HG02642 (cell line): ENCODE measurements at regions not wholly inside any gene's neighbourhood (a gene's known extent, or its start where the extent isn't known, plus 50 kb on each side); places are given as distances from the start of the nearest gene placed in this dataset.

Experiments
- ATAC-seq: cut with Tn5 transposase; IDR thresholded peaks from one replicate; pipeline ENCODE4 v1.9.1; 2021; ENCODE audit warnings: mild to moderate bottlenecking; ENCODE audit not compliant: unreplicated experiment, poor library complexity

DNA sequence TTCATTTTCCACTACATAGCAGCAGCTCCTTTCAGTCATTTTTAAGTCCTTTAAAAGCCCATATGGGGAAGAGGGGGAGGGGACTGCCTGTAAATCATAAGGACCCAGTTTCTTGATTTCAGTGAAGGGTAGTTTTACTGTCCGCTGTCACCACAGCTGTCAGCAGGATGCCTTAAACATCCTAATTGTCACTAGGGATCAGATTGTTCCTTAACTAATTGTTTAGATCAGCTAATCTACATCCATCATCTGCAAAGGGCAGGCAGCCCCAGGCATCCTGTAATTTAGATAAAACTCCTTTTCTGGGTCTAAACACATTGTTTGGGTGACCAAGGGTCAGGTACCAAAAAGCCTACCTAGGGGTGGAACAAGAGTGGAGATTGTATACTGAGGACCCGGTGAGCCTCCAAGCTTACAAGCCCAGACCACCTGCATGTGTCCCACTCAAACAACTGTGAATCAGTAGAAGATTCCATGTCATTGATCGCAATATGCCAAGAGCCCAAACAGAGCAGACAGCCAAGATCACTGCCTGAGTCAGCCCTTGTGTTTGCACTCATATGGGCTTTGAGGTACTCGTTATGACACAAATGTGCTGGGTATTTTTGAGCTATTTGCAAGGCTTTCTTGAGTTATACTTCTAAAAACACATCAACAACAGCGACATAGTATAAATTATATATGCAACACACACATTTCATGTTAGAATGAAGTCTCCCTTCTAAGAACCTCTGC, 198.7 kb upstream of the CEP162 start:
- no peak for ATAC-seq

DNA sequence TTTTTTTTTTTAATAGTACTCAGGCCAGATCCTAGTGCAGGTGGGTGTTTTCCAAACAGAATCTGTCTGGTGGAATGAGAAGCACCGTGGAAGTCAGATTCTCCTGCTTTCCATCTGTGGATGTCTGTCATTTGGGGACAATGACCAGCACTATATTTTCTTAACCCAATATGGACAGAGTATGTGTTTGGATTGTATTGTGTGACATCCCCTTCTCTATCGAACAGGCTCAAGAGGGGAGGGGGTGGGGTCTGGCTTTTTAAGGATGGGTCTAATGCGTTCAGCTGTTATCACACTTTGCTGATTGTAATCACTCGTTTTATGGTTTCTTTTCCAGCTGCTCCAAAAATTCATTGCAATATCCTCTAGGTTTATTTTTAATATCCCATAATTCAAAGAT, 197.5 kb upstream of the CEP162 start:
- no peak for ATAC-seq

DNA sequence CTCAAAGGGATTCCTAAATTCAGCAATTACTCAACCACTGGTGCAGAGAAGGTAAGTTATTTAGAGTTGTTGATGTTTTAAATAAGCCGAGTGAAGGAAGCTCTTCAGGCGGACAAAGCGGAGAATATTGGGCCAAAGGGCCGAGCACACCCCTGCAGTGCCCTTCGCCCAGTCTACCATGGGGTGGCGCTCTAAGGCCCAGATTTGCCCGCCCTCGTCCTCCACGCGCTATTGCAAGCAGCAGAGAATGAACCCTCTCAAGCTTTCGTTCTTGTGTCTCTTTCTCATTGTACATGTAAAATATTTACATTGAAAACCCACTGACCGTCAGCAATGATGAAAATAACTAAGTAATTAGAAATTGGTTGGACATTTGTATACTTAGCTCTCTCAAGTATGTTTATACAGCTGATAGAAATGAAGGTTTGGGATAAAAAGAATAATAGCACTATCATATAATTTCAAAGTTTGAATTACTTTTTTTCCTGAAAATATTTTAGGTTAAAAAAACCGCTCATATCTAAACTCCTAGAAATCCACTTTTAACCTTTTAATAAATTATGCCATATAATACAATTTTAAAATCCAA, 195.0 kb upstream of the CEP162 start:
- peak; percentile 67 for ATAC-seq

DNA sequence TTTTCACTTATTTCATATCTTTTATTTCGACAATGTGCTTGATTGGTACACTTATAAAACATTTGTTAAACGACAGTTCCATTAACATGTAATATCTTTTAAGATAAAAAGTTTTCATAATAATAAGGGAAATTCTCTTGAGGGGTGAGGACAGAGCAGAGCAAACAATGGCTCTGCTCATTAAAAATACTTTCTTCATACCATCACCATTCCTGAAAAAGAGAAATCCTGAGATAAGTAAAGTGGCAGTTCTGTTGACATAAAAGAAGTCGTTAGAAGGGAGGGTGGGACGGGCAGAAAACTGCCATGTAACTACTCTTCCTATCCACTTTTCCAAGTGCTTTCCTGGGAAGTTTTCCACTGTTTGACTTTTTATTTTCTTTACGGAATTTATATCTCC, 193.6 kb upstream of the CEP162 start:
- no peak for ATAC-seq

DNA sequence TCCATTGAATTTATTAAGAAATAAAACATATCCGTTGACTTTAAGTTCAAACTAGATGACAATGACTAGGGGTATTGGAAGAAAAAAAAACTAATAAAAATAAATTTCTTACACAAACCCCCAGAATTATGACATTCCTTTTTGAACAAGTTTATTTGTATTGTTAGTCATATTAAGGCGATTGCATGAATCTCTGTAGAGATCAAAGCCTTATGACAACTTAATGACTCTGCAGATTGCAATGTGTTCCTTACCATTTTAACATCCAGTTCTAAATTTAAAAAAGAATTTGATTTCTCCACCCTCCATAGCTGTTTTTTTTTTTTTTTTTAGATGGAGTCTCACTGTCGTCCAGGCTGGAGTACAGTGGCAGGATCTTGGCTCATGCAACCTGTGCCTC, 189.8 kb upstream of the CEP162 start:
- no peak for ATAC-seq

DNA sequence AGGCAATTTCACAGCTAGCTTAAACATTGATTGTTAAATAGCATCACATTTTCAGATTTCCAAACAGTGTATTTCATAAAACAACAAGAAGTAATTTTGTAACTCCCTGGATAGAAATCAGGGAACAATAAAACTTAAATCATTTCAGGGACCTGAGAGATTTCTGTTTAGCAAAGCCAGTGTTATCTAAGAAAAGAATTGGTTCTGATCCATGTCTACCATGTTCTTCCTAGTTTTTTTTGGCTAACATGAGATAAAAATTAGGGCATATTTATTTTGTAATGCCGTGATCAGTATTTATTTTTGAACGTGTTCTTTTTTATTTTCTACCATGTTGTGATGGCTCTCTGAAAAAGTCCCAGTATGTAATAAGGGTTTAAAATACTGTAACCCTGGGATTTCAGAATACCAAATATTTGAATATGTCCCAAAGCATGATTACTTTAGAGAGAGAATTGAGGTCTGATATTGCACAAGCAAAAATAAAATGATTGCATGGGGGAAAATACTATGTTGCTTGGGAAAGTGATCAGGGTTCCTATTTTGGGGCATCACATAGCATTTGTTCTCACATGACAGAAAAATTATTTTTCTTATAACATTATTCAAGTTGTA, 188.7 kb upstream of the CEP162 start:
- ATAC-seq = no peak

DNA sequence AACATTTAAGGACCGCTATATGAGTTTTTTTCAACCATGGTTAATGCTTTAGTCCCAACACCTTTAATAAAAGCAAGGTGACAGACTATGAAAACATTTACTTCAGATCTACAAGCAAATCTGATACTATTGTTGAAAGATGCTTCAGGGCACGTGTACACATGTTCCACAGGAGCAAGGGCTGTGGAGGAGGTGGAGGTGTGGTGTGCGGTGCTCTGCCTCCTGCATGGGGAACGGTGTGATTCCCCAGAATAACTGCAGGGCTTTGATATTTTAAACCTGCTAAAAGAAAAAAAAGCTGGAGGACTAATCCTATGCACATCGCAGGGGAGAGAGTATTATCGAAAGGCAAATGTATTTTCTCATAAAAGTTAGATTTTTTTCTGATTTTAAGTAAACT, 188.1 kb upstream of the CEP162 start:
- ATAC-seq = no peak

DNA sequence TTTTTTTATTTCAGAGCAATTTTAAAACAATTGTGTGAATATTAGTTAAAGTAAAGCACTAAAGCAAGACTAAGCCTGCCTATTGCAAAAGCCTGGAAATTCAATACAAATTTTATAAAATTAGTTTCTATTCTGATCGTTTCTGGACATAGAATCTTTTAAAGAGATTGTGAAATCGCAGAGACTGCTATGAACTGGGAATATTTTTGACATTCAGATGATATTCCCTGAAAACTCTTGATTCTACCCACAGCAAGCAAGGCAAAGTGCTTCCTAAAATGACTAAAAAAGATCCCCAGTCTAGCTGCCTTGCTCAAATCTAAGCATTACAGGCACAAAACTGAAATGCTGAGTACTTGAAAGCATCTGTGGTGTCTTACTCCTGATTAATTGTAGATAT, 187.6 kb upstream of the CEP162 start:
- ATAC-seq = no peak

DNA sequence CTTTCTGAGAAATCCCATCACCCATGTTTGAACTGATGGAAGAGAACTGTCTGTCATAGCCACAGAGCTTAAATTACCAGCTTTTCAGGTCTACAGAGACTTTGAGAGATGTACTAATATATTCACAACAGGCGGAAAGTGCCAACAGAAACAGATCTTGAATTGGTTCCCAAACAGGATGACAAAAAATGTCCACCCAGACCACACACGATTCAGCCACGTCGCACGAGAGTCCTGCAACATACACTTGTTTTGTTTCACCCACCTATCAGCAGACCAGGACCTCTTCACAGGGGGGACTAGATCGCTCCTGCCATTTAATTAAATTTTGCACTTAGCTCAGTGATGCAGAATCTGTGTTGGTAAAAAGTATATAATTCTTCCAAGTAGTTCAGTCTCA, 187.1 kb upstream of the CEP162 start:
- ATAC-seq = no peak

DNA sequence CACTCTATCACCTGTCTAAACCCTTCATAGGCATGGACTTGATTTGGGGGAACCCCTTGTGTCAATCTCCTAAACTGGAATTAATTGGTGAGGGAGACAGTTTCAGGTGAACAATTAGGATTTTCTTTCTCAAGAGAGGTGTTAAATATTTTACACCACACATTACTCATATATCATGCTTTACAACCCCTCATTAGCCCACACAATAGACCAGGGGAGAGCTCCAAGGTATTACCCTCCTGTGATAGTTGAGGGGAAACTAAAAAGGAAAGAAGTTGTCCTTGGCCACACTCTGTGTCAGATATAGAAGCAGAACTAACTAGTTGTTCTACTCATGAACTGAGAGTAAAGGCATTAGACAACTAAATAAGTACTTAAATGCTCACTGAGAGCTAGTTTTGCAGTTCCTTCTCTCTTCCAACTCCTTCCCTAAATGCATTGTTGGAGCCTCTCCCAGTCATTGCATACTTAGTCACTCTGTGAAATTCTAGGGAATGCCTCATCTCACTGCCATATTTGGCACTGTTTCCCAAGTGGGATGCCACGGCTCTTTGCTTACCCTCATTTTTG, 183.7 kb upstream of the CEP162 start:
- no peak for ATAC-seq

DNA sequence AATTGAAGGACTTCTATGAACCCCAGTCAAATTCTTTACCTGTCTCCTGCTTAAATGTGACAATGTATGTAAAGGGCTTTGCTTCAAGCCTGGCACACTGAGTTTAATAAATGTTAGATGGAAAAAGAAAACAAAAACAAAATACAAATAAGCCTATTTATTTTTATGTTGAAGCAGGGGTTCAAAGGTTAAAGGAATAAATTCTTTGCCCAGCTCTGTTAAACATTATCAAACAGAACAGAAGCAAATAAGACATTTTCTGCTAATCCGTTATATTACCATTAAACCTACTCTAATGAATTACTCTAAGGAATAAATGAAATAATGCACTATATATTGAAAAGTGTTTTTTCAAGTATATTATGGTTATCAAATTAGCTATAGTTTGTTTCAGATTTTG, 182.5 kb upstream of the CEP162 start:
- no peak for ATAC-seq

DNA sequence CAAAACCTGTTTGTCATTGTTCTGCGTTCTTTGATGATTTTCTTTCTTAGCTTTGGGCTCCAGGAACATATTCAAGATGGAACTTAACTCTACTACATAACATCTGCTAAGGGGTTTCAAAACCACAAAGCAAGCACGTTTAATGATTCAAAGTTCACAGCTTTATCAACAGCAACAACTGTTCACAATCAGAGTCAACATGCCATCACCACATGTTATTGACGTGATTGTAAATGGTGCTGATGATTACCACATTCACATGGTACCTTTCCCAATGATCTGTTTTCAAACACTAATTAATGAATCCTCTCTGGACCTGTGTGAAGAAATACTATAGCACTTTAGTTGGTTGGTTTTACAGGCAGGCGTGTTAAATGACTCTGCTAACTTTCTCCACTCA, 180.6 kb upstream of the CEP162 start:
- ATAC-seq = no peak

DNA sequence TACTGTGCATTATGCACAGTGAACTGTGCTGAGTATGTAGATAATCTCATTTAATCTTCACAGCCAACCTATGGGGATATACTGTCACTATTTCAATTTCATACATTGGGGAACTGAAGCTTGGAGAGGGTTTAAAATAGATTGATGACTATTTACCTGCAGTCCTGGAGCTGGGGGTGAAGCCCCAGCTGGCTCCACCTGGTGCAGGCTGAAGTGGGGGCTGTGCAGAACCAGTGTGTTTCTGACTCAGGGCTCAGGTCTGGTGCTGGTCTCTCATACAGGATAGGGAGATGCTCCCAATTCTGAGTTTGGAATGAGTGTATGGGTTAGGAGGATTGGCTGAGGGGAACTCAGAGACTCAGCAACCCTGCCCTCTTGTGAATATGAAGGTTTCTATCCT, 176.1 kb upstream of the CEP162 start:
- ATAC-seq = no peak

DNA sequence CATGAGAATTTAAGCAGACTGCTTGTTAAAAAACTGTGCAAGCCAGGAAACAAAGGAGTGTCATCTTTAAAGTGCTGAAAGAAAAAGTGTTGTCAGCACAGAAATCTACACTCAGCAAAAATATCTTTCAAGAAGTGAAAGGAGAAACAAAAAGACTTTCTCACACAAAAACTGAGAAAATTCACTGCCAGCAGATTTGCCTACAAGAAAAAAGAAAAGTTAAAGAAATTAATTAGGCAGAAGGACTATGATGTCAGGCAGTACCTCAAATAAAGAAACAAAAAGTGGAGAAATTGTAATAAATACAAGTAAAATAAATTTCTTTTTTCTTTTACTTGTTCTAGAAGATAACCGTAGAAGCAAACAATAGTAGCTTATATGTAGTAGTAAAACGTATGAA, 171.6 kb upstream of the CEP162 start:
- ATAC-seq = no peak

DNA sequence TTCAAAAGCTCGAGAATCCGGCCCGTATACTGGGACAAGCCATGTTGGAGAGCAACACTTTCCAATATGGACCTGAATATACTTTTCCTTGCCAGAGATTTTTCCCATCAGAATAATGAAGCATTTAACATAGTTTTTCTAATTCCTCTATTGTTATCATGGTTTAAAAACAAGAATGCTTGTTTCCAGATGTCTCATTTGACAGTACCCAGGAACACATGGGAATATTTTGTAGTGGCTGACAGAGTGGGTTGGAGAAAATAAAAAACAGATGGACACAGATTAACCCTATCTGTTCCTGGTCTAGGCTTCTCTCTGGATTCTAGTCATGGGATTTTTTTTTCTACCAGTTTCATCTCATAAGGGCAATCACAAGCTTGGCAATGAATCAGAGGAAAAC, 164.8 kb upstream of the CEP162 start:
- no peak for ATAC-seq

DNA sequence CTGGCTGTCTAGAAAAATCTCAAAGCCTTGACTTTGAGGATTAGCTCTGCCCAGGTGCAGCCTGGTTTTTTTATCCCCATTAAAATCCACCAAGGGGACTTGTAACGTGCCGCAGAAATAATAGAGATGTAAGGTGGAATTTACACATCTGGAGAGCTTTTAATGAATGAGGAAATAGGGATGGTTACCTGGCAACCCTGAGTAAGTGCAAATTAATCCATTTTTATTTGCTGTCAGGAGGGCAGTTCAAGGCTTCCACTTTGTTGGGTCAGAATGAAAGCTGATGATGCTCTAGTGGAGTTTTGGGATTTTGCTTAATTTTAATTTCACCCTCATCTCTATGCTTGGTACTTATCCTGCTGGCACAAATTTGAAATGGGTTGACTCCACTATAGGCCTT, 163.4 kb upstream of the CEP162 start:
- ATAC-seq = no peak

DNA sequence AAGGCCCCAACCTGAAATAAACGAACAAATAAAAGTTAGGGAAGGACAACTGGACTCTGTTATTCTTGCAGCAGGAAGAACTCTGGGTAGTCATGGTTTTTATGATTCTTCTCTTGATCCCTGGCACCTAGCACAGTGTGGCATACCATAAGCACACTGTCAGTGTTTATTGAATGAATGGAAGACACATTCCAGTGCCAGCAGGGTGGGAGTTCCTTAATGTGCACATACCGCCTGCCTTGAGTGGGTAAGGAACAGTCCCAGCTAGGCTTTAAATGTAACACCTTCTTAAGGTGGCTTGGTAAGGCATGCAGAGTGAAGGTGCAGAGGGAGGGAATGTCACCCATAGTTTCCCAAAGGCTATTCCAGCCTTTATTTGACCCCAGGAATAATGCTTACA, 162.9 kb upstream of the CEP162 start:
- no peak for ATAC-seq

DNA sequence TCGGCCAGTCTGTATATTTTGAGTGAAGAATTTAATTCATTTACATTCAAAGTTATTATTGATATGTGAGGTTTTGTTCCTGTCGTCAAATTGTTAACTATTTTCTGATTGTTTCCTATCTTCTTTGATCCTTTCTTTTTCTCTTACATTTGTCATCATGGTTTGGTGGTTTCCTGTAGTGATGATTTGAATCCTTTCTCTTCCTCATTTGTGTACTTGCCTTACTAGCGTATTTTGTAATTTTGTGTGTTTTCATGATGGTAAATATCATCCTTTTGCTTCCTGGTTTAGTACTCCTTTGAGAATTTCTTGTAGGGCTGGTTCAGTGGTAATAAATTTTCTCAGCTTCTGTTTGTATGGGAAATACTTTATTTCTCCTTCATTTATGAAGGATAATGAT, 151.7 kb upstream of the CEP162 start:
- ATAC-seq = no peak

DNA sequence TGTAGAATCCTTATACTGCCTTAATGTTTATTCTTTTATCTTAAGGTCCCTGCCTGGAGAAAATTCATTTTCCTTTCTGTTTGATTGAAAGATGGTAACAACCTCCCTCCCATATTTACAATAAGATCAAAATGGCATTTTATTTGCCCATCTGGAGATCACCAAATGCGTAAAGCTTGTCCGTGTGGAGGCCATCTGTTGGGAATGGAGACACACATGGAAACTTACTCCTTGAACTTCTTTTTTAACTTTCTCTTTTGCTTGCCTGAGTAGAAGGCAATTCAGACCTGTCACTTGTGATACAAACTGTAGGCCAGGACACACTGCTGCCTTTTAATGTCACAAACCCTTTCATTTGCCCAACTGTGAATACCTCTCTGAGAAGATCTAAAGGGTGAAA, 144.8 kb upstream of the CEP162 start:
- no peak for ATAC-seq

DNA sequence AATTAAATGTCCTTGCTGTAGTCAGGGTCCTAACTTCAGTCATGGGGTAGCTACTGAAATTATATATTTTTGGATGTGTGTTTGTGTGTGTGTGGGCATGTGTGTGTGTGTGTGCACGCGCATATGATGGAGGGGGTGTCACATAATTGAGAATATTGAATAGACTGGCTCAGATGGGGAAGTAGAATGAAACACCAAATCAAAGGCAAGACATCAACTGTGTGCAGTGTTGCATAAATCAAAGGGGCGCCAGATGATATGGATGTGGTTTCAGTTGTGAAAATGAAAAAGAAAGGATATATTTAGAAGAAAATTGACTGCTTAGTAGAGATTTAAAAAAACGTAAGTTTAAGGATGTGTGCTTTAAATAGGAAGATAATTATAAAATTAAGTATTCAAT, 144.2 kb upstream of the CEP162 start:
- ATAC-seq = no peak

DNA sequence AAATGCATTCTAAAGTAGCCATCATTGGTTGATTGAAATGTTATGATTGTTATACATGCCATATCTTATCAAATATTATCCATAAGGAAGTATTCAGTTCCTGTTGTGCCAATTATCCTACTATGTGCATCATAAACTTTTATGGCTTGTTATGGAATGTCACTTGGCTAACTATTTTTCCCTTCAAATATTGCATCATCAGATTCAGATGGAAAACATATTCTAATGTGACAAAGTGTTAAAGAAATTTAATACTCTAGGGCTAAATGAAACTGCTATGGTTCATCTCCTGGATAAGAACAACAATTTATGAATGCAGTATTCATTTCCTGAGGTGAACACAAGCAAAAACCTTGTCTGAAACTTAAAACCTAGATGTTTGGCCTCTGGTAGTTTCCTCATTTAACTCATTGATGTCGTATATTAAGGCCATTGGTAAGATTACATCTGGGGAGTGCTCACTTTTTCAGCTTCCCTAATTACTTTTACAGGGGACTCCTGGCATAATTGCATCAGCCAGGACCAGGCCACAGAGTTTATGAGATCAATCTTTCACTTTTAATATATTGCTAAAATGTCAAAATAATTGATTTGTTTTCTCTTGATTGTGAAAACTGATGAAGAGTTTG, 134.9 kb upstream of the CEP162 start:
- no peak for ATAC-seq
